ENCODE measurements at regions not wholly inside any gene's neighbourhood (a gene's known extent, or its start where the extent isn't known, plus 50 kb on each side); places are given as distances from the start of the nearest gene placed in this dataset.

DNA sequence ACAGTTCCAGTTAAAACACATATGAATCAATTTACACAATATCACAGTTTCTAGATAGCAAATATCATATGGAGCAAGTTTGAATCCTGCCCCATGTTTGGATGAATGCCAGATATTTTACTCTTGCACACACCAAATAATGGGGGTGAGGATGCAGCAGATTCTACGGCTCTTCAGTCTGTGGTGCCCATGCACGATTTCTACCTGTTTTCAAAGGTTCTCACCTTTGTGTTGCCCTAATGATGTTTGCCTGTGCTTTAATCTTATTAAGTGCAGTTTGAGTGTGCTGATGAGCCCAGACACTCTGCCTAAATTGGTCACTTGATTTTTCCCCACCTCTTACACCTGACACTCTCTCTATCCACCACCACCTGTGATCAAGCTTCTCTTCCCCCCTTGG, 119.6 kb downstream of the NPY start:
- Histone ChIP-seq H3K9me3 (no peaks in the 10 kb centered on the region), H3K27me3 (peaks cover 0 to 4% (median 0%) of the 10 kb centered on the region in 7 donors), H3K36me3 (no peaks in the 10 kb centered on the region), H3K27ac (no peak overlapping the region), H3K4me3 (no peak overlapping the region), H3K4me1 (no peaks in the 10 kb centered on the region)
- intact Hi-C loops (cut with DNase I) = loop anchor here in 5 of 10 donors (5.0 to 10.0 kb wide), 2 partner anchors 261 to 264 kb away; no protein-coding TSS in a partner anchor
- DNase-seq = no peak
- no peak for TF ChIP-seq CTCF (IDR thresholded peaks at IDR 0.05)
- WGBS, 2 donors = 75 to 80% methylated on average over 2 of the region's 2 CpGs
- no peak for ATAC-seq

- no peaks in the 10 kb centered on the region for H3K9me3 ChIP-seq
- H3K4me1 ChIP-seq = no peaks in the 10 kb centered on the region
- DNase-seq = no peak
- no peak overlapping the region for H3K27ac ChIP-seq
- H3K27me3 ChIP-seq = peaks cover 0 to 4% (median 0%) of the 10 kb centered on the region in 7 donors
- WGBS, 2 donors = 85 to 89% methylated on average over 6 of the region's 6 CpGs
- no peak for TF ChIP-seq CTCF (IDR thresholded peaks at IDR 0.05)
- no peak for ATAC-seq
- intact Hi-C loops (cut with DNase I) = loop anchor here in 5 of 10 donors (5.0 to 10.0 kb wide), 2 partner anchors 260 to 263 kb away; no protein-coding TSS in a partner anchor
- no peak overlapping the region for H3K4me3 ChIP-seq
- H3K36me3 ChIP-seq = no peaks in the 10 kb centered on the region
These were observed 120.3 kb downstream of the NPY start for GRCh38 chr7:24404315-24404714.

DNA sequence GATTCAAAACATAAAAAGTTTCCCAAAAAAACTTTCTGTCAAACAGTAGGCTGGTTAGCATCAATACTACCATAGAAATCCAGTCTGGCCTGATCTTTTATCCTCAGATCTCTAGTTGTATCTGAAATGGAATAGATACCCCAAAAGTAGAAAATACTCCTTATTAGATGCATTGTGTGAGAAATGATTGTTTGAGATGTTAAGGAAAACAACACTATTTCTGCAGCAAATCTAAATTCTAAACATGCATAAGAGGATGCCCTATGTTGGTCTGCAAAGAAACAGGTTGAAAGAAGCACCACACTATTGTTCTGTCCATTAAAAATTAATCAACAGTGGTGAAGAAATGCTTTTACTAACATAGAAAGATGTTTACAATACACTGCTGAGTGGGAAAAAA, 121.0 kb downstream of the NPY start:
- no peaks in the 10 kb centered on the region for H3K36me3 ChIP-seq
- no peak for TF ChIP-seq CTCF (IDR thresholded peaks at IDR 0.05)
- no peak for ATAC-seq
- H3K9me3 ChIP-seq = no peaks in the 10 kb centered on the region
- H3K27ac ChIP-seq = no peak overlapping the region
- intact Hi-C loops (cut with DNase I) = loop anchor here in 3 of 10 donors (10.0 kb wide), 1 partner anchor 260 kb away; no protein-coding TSS in a partner anchor
- H3K4me3 ChIP-seq = no peak overlapping the region
- no peak for DNase-seq
- H3K27me3 ChIP-seq = peaks cover 0 to 4% (median 0%) of the 10 kb centered on the region in 7 donors
- H3K4me1 ChIP-seq = no peaks in the 10 kb centered on the region

GRCh38 chr7:24406053-24406788, 122.2 kb downstream of the NPY start:
- Histone ChIP-seq H3K9me3 (no peaks in the 10 kb centered on the region), H3K4me1 (no peaks in the 10 kb centered on the region), H3K27ac (no peak overlapping the region), H3K27me3 (peaks cover 0 to 4% (median 0%) of the 10 kb centered on the region in 7 donors), H3K36me3 (no peaks in the 10 kb centered on the region), H3K4me3 (no peak overlapping the region)
- ATAC-seq = no peak
- intact Hi-C loops (cut with DNase I) = loop anchor here in 3 of 10 donors (10.0 kb wide), 1 partner anchor 259 kb away; no protein-coding TSS in a partner anchor
- WGBS, 2 donors = 51 to 70% methylated on average over 4 of the region's 4 CpGs
- TF ChIP-seq CTCF (IDR thresholded peaks at IDR 0.05) = no peak
- no peak for DNase-seq
